HepG2 (cell line): ENCODE measurements at regions not wholly inside any gene's neighbourhood (a gene's known extent, or its start where the extent isn't known, plus 50 kb on each side); places are given as distances from the start of the nearest gene placed in this dataset.

Experiments
- ADNP ChIP-seq: sonication (generic); formaldehyde crosslinking; IDR thresholded peaks from 2 replicates; pipeline ENCODE4 v1.4.0; 2020; ENCODE audit warnings: missing genetic modification reagents
- CTCF ChIP-seq: sonication (generic); formaldehyde crosslinking; IDR thresholded peaks from 2 replicates; pipeline ENCODE4 v1.5.0; 2020; ENCODE audit warnings: mild to moderate bottlenecking, missing genetic modification reagents, moderate library complexity
- HNRNPH1 ChIP-seq: fragments of 200-400 bp; formaldehyde crosslinking; optimal IDR thresholded peaks from 2 replicates; pipeline ENCODE3; 2017; ENCODE audit warnings: mild to moderate bottlenecking, low read depth, low read length
- HNRNPK ChIP-seq: fragments of 200-400 bp; formaldehyde crosslinking; IDR thresholded peaks from 2 replicates; pipeline ENCODE4 v1.6.1; 2018; ENCODE audit warnings: low read length, low read depth, moderate library complexity, mild to moderate bottlenecking; ENCODE audit not compliant: poor library complexity, severe bottlenecking
- KDM5B ChIP-seq: sonication (generic); formaldehyde crosslinking; IDR thresholded peaks from 2 replicates; pipeline ENCODE4 v1.4.0; 2020; ENCODE audit warnings: missing genetic modification reagents, mild to moderate bottlenecking, borderline replicate concordance
- NCOA2 ChIP-seq: sonication (generic); formaldehyde crosslinking; IDR thresholded peaks from 2 replicates; pipeline ENCODE4 v1.8.0; 2022; ENCODE audit warnings: inconsistent platforms
- RFX5 ChIP-seq: IDR thresholded peaks from 2 replicates; pipeline ENCODE4 v1.6.1; 2011; ENCODE audit warnings: low read depth, low read length, improper control_type of control experiment
- TF ChIP-seq, protein P1 (sequence below), 2 experiments: sonication (generic) in 1 of 2; formaldehyde crosslinking in 1 of 2; IDR thresholded peaks; 2 replicates each; pipeline versions ENCODE4 v1.4.0 to v1.6.1; 2016 to 2020; ENCODE audit warnings: borderline replicate concordance in 1 of 2, low read depth in 1 of 2, mild to moderate bottlenecking in 1 of 2, missing genetic modification reagents in 1 of 2
- TF ChIP-seq, protein P2 (sequence below): sonication (generic); formaldehyde crosslinking; IDR thresholded peaks from 2 replicates; pipeline ENCODE4 v1.5.1; 2020; ENCODE audit warnings: mild to moderate bottlenecking, missing genetic modification reagents, moderate library complexity
- TF ChIP-seq, protein P3 (sequence below): sonication (generic); formaldehyde crosslinking; IDR thresholded peaks from 2 replicates; pipeline ENCODE4 v1.4.0; 2020; ENCODE audit warnings: missing genetic modification reagents, mild to moderate bottlenecking, borderline replicate concordance

- TF ChIP-seq, protein P1, sequence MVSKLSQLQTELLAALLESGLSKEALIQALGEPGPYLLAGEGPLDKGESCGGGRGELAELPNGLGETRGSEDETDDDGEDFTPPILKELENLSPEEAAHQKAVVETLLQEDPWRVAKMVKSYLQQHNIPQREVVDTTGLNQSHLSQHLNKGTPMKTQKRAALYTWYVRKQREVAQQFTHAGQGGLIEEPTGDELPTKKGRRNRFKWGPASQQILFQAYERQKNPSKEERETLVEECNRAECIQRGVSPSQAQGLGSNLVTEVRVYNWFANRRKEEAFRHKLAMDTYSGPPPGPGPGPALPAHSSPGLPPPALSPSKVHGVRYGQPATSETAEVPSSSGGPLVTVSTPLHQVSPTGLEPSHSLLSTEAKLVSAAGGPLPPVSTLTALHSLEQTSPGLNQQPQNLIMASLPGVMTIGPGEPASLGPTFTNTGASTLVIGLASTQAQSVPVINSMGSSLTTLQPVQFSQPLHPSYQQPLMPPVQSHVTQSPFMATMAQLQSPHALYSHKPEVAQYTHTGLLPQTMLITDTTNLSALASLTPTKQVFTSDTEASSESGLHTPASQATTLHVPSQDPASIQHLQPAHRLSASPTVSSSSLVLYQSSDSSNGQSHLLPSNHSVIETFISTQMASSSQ (IDR thresholded peaks at IDR 0.05; ENCODE audit: low read depth) = no peak
- TF ChIP-seq, protein P1 (CRISPR knock-in tag; IDR thresholded peaks at IDR 0.05; ENCODE audit: borderline replicate concordance) = no peak
- TF ChIP-seq KDM5B (CRISPR knock-in tag) = no peak
- no peak for TF ChIP-seq ADNP (CRISPR knock-in tag)
- TF ChIP-seq, protein P2, sequence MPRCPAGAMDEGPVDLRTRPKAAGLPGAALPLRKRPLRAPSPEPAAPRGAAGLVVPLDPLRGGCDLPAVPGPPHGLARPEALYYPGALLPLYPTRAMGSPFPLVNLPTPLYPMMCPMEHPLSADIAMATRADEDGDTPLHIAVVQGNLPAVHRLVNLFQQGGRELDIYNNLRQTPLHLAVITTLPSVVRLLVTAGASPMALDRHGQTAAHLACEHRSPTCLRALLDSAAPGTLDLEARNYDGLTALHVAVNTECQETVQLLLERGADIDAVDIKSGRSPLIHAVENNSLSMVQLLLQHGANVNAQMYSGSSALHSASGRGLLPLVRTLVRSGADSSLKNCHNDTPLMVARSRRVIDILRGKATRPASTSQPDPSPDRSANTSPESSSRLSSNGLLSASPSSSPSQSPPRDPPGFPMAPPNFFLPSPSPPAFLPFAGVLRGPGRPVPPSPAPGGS (CRISPR knock-in tag) = no peak
- no peak for TF ChIP-seq HNRNPK
- peak; percentile 27 for TF ChIP-seq CTCF (CRISPR knock-in tag)
- no peak for TF ChIP-seq HNRNPH1
- TF ChIP-seq, protein P3, sequence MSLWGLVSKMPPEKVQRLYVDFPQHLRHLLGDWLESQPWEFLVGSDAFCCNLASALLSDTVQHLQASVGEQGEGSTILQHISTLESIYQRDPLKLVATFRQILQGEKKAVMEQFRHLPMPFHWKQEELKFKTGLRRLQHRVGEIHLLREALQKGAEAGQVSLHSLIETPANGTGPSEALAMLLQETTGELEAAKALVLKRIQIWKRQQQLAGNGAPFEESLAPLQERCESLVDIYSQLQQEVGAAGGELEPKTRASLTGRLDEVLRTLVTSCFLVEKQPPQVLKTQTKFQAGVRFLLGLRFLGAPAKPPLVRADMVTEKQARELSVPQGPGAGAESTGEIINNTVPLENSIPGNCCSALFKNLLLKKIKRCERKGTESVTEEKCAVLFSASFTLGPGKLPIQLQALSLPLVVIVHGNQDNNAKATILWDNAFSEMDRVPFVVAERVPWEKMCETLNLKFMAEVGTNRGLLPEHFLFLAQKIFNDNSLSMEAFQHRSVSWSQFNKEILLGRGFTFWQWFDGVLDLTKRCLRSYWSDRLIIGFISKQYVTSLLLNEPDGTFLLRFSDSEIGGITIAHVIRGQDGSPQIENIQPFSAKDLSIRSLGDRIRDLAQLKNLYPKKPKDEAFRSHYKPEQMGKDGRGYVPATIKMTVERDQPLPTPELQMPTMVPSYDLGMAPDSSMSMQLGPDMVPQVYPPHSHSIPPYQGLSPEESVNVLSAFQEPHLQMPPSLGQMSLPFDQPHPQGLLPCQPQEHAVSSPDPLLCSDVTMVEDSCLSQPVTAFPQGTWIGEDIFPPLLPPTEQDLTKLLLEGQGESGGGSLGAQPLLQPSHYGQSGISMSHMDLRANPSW (CRISPR knock-in tag) = no peak
- TF ChIP-seq RFX5 = no peak
- TF ChIP-seq NCOA2 (CRISPR knock-in tag) = no peak
Observed at GRCh38 chr7:13115157-13115772, 427.8 kb downstream of the ARL4A start.
